T-helper 2 cell treated with Interferon-gamma antibody and Interleukin-4, amounts not matched to agents 100 ng/mL and 5 ng/mL, for 36 hours (primary cell): ENCODE measurements at regions not wholly inside any gene's neighbourhood (a gene's known extent, or its start where the extent isn't known, plus 50 kb on each side); places are given as distances from the start of the nearest gene placed in this dataset.
"Not testable (repeated sequence)": the region's sequence is repeated elsewhere in the genome, so short reads cannot be mapped to it uniquely, and the experiment has no call there.

Source experiments
- intact Hi-C: fragments of 100-400 bp; cut with micrococcal nuclease; formaldehyde crosslinking; loops from one replicate; pipeline ENCODE4 v1.15.1; 2023

GRCh38 chr6:21874372-21874771 is 280.8 kb downstream of the SOX4 start:
- intact Hi-C loops: no loop called here

DNA sequence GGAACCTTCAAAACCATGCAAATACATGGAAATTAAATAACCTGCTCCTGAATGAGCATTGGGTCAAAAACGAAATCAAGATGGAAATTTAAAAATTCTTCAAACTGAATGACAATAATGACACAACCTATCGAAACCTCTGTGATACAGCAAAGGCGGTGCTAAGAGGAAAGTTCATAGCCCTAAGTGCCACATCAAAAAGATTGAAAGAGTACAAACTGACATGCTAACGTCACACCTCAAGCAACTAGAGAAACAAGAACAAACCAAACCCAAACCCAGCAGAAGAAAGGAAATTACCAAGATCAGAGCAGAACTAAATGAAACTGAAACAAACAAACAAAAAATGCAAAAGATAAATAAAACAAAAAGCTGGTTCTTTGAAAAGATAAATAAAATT is 283.5 kb downstream of the SOX4 start:
- intact Hi-C loops: loop anchor here (1.0 kb wide), 1 partner anchor 49 kb away; no protein-coding TSS in a partner anchor

GRCh38 chr6:21880249-21880648 is 286.7 kb downstream of the SOX4 start:
- intact Hi-C loops: not testable (repeated sequence)

DNA sequence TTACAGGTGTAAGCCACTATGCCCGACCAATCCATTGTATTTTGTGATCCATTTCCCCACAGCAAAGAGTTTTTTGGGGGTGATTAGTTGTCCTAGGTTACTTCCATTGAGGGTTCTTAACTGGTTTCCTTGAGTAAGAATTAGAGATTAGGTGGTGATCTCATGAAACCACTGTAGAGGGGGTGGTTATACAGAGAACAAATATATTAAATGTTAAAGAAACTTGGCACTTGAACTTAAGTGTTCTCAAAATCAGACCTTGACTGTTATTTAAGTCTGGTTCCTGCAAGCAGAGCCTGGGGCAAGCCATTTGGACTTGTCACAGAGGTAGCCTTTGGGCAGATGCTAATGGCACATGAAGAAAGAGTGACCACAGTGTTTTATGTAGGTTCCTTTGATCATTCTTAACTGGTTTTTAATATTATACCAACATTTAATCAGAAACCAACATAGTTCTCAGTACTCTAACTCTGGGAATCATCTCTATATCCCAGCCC is 288.5 kb downstream of the SOX4 start:
- intact Hi-C loops: no loop called here

DNA sequence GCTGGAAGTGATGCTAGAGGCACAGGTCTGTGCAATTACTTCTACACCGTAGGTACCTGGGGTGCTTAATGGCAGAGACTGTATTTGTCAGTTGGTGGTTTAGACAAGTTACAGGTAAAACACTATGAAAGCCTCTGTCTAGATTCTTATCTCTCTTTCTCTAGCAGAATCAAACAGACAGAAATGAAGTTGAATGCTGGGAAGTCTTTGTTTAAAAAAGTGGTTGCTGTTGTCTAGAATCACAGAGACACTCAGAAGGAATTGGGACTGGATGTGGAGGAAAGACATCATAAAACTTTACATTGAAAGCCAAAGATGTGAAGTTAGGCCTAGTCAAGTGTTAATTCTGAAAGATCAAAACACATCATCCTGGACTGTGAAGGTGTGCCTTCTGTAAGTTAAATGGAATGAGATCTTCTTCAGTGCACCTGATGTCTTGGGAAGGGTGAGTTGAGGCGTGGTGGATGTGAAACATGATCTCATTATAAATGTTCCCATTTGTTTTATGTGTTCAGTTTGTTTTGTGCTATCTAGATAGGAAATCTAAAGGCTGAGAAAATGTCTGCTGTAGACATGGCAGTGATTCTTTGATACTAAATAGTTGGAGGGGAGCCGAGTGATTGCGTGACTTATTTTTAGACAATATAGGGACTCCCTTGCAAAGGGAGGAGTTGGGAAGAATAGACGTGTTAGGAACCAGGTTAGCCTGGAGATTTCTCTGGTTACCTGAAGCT is 290.2 kb downstream of the SOX4 start:
- intact Hi-C loops: no loop called here

GRCh38 chr6:21885111-21885510 is 291.6 kb downstream of the SOX4 start:
- intact Hi-C loops: no loop called here

DNA sequence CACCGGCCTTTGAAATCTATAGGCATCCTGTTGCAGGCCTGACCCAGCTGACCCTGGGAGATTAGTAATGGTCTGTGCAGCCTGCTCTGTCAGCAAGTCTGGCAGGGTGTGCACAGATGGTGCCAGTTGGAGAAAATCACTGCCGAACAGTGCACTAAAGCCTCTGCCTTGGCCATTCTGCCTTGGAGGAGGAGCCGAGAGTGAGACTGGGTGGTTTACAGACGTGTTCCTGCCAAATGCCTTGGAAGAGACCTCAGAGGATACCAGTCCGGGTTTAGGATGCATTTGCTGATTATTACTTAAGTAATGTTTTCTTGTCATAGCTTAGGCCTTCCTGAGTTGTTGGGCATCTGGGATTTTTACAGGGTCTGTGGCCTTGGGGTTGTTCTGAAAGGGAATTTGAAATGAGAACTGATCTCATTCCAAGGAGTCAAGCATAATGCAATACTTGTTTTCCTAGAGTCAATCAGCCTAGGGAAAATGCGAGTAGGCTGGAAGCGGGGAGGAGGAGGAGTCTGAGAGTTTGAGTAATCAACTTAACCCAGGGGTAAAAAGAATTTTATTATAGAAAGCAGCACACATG is 292.1 kb downstream of the SOX4 start:
- intact Hi-C loops: no loop called here

- intact Hi-C loops: no loop called here
These were observed 293.1 kb downstream of the SOX4 start for GRCh38 chr6:21886542-21887151.

DNA sequence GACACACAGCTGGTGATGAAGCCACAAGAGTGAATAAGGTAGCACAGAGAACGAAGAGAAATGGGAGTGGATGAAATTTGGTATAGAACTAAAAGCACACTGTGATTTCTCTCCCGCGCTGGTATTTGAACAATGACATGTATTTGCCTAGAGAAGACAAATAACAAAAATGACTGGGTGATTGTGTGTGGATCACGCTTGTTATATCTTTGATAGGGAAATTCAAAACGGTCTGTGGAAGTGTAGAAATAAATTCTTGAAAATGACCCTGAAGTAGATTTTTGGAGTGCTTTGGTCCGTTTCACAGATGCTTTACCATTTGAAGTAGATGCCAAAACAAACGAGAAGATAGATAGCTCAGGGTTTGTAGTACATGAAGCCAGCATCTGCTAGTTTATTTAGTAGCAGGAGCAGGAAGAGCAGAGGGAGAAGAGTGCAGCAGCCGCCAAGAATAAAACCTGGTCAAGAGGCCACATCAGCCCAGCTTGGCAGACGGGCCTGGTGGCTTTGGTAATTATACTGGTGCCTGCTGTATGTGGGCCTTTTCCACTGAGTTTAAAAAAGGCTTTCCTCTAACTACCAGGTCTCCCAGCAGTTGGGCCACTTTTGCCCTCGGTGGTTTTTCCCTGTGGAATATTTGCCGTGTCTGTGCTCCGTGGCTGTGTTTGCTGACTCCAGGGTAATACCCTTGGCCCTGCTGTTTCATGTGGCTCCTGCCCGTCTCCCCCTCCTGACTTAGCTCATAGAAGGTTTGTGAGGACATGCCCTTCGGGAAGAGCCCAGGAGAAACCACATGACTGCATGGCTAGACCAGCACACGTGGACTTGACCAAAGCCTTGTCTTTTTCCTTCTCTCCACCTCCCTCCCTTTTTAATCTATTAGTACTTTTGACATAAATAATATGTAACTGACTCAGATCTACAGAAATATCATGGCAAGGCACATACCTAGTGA is 294.0 kb downstream of the SOX4 start:
- intact Hi-C loops: no loop called here

DNA sequence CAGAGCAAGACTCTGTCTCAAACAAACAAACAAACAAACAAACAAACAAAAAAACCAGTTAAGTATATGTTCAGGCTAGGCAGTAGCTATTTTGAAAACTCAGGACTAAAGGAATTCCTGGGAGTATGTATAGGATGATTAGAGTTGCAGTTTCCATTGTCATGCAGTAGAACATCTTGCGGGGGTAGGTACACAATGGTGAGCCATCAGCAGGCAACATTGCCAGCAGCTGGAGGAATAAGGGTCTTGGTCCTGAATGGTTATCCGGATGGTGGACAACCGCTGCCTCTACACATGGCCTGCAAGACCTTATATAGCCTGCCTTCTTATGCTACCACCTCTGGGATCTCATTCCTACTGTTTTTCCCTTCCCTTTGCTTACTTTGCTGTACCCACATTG is 297.5 kb downstream of the SOX4 start:
- intact Hi-C loops: no loop called here

- intact Hi-C loops: no loop called here
These were observed 300.2 kb downstream of the SOX4 start for GRCh38 chr6:21893793-21894192.

GRCh38 chr6:21895555-21895954 is 302.0 kb downstream of the SOX4 start:
- intact Hi-C loops: no loop called here

- intact Hi-C loops: no loop called here
These were observed 304.7 kb downstream of the SOX4 start for GRCh38 chr6:21898107-21898796.

- intact Hi-C loops: no loop called here
These were observed 306.2 kb downstream of the SOX4 start for GRCh38 chr6:21899708-21900107.

GRCh38 chr6:21900730-21901129 is 307.2 kb downstream of the SOX4 start:
- intact Hi-C loops: no loop called here

DNA sequence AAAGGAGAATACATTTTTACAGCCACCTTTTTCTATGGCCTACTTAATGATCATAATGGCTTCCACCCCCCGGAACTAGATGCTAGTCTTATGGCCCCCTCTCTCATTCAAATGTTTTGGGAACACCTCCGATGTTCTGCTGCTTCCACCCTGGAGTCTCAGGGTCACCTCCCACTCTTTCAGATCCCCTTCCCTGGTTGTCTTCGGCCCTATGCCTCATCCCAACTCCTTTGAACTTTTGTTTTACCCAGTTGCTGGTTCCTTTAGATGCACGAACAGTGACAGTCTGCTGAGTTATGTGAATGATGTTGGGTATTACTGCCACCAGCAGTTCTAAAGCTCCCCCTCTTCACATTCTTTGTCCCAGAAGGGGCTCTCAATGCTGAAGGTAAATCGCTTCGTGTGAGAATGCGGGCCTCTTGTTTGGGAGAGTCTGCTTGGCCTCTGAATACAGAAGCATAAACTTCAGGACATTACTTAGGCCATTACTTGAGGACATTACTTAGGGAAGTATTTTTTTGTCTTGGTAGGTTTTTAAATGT is 309.1 kb downstream of the SOX4 start:
- intact Hi-C loops: no loop called here

GRCh38 chr6:21905531-21905930 is 312.0 kb downstream of the SOX4 start:
- intact Hi-C loops: no loop called here

DNA sequence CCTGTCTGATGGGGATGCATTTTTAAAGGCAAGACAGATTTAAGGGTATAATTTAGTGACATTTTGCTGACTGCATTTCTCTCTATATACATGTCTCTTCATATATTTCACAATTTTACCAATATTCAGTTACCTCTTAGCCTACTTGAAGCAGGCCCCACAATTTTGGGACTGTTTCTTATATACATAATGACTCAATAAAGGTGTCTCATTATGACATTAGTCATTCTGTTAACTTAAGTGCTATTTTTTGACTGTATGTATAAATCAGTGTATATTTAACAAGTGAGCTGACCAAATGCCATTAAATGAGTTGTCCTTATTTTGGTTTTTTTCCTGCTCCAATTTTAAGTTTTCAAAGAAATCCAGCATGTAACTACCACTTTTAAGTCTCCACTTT is 313.3 kb downstream of the SOX4 start:
- intact Hi-C loops: no loop called here

GRCh38 chr6:21907291-21907690 is 313.7 kb downstream of the SOX4 start:
- intact Hi-C loops: no loop called here

GRCh38 chr6:21908161-21908848 is 314.8 kb downstream of the SOX4 start:
- intact Hi-C loops: no loop called here
